ENCODE measurements at regions not wholly inside any gene's neighbourhood (a gene's known extent, or its start where the extent isn't known, plus 50 kb on each side); places are given as distances from the start of the nearest gene placed in this dataset.

DNA sequence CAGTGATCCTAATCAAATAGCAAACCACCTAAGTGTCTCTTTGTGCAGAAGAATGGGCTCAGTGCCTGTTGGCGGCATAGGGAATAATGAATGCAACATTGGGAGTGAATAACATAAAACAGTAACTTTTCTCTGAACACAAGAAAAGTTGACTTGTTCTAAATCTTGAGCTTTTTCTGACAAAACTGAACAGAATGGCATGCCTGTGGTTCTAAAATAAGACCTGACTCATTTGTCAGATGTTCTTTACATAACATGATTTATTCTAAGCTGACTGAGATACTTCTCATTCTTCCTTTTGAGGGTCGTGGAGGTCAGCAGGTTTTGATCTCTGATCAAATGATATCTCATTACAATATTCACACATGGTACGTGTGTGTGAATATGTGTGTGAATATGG lies 165.4 kb upstream of the WDR1 start:
- H3K4me1 Mint-ChIP-seq (ENCODE audit: unreplicated experiment), result no peaks in the 10 kb centered on the region
- H3K9me3 Mint-ChIP-seq (ENCODE audit: unreplicated experiment), result no peaks in the 10 kb centered on the region
- H3K36me3 Mint-ChIP-seq (ENCODE audit: unreplicated experiment), result no peaks in the 10 kb centered on the region
- no peak for DNase-seq (ENCODE audit: extremely low spot score, unreplicated experiment)
- no peak overlapping the region for H3K4me3 Mint-ChIP-seq (ENCODE audit: unreplicated experiment)
- no peaks in the 10 kb centered on the region for H3K27me3 Mint-ChIP-seq (ENCODE audit: unreplicated experiment)
- no peak overlapping the region for H3K27ac Mint-ChIP-seq (ENCODE audit: unreplicated experiment)
- TF ChIP-seq, protein P1, sequence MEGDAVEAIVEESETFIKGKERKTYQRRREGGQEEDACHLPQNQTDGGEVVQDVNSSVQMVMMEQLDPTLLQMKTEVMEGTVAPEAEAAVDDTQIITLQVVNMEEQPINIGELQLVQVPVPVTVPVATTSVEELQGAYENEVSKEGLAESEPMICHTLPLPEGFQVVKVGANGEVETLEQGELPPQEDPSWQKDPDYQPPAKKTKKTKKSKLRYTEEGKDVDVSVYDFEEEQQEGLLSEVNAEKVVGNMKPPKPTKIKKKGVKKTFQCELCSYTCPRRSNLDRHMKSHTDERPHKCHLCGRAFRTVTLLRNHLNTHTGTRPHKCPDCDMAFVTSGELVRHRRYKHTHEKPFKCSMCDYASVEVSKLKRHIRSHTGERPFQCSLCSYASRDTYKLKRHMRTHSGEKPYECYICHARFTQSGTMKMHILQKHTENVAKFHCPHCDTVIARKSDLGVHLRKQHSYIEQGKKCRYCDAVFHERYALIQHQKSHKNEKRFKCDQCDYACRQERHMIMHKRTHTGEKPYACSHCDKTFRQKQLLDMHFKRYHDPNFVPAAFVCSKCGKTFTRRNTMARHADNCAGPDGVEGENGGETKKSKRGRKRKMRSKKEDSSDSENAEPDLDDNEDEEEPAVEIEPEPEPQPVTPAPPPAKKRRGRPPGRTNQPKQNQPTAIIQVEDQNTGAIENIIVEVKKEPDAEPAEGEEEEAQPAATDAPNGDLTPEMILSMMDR (IDR thresholded peaks at IDR 0.05), result no peak

DNA sequence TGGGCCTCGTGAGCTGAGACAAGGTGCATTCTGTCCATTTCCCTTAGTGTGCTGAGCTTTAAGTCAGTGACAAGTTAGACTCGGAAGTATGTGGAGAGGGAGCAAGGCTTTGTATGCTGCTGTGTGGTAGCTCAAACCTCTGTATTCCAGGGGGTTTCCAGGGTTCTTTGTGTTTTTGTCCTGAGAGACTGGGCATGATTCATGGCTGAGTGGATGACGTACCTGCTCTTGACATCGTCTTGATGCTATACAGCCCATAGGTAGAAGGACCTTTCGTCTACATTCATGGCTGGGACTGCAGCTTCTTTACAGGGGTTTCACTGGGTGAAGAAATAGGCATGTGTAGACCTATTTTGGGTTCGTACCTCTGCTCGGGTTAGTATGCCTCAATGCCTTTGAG lies 162.7 kb upstream of the WDR1 start:
- Mint-ChIP-seq H3K9me3 (ENCODE audit: unreplicated experiment) (no peaks in the 10 kb centered on the region), H3K36me3 (ENCODE audit: unreplicated experiment) (no peaks in the 10 kb centered on the region), H3K27me3 (ENCODE audit: unreplicated experiment) (no peaks in the 10 kb centered on the region), H3K27ac (ENCODE audit: unreplicated experiment) (no peak overlapping the region), H3K4me1 (ENCODE audit: unreplicated experiment) (no peaks in the 10 kb centered on the region), H3K4me3 (ENCODE audit: unreplicated experiment) (no peak overlapping the region)
- TF ChIP-seq, protein P1 (IDR thresholded peaks at IDR 0.05), result no peak
- DNase-seq (ENCODE audit: extremely low spot score, unreplicated experiment), result no peak

DNA sequence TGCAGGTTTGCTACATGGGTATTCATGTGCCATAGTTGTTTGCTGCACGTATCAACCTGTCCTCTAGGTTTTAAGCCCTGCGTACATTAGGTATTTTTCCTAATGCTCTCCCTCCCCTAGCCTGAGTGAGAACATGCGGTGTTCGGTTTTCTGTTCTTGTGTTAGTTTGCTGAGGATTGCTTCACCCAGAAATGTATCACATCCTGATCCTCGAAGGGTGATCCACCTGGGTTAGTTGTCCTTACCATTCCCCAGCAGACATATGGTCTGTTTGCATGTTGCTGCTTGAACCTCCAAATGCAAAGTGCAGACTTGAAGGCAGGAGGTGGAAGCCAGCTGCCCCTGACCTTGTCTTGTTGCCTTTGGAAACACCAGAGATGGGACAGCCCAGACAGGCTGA lies 161.5 kb upstream of the WDR1 start:
- TF ChIP-seq, protein P1 (IDR thresholded peaks at IDR 0.05), result no peak
- Mint-ChIP-seq H3K36me3 (ENCODE audit: unreplicated experiment) (no peaks in the 10 kb centered on the region), H3K27me3 (ENCODE audit: unreplicated experiment) (no peaks in the 10 kb centered on the region), H3K4me3 (ENCODE audit: unreplicated experiment) (no peak overlapping the region), H3K9me3 (ENCODE audit: unreplicated experiment) (no peaks in the 10 kb centered on the region), H3K4me1 (ENCODE audit: unreplicated experiment) (no peaks in the 10 kb centered on the region), H3K27ac (ENCODE audit: unreplicated experiment) (no peak overlapping the region)
- no peak for DNase-seq (ENCODE audit: extremely low spot score, unreplicated experiment)

DNA sequence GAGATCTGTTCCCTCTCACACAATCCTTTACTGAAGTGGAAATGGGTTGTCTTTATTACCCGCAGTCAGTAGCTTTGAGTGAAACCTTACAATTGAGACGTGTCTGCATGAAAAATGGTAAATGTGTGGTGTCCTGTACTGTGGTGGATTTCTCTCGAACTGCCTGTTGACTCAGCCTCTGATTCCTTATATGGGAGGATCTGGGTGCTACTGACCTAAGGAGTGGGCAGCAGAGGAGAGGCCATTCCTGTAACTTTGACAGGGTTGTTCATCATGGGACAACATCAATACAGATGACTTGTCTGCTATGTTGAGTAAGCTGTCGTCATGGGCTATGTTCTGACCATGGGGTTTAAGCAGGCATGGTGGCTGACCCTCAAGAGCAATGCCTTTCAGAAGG lies 159.6 kb upstream of the WDR1 start:
- DNase-seq (ENCODE audit: extremely low spot score, unreplicated experiment), result no peak
- no peaks in the 10 kb centered on the region for H3K27me3 Mint-ChIP-seq (ENCODE audit: unreplicated experiment)
- H3K4me3 Mint-ChIP-seq (ENCODE audit: unreplicated experiment), result no peak overlapping the region
- no peaks in the 10 kb centered on the region for H3K4me1 Mint-ChIP-seq (ENCODE audit: unreplicated experiment)
- H3K36me3 Mint-ChIP-seq (ENCODE audit: unreplicated experiment), result no peaks in the 10 kb centered on the region
- TF ChIP-seq, protein P1 (IDR thresholded peaks at IDR 0.05), result no peak
- H3K27ac Mint-ChIP-seq (ENCODE audit: unreplicated experiment), result no peak overlapping the region
- H3K9me3 Mint-ChIP-seq (ENCODE audit: unreplicated experiment), result no peaks in the 10 kb centered on the region

DNA sequence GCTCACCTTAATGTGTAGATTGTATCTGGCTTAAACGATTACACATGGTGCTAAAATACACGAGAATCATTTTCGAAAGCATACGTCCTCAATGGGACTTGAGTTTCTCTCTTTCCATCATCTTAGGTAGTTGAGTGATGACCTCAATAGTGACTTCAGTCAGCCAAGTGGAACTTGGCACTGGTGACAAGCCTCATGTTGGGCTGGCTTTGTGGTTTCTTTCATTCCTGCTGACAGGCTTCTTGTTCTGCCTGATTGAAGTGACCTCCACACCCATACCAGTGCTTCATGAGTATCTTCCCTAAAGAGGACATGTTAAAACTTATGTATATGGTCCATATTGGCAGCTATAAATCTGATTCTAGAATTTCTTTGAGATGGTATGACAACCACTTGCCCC lies 159.1 kb upstream of the WDR1 start:
- TF ChIP-seq, protein P1 (IDR thresholded peaks at IDR 0.05), result no peak
- H3K36me3 Mint-ChIP-seq (ENCODE audit: unreplicated experiment), result no peaks in the 10 kb centered on the region
- H3K4me3 Mint-ChIP-seq (ENCODE audit: unreplicated experiment), result no peak overlapping the region
- no peaks in the 10 kb centered on the region for H3K27me3 Mint-ChIP-seq (ENCODE audit: unreplicated experiment)
- no peaks in the 10 kb centered on the region for H3K4me1 Mint-ChIP-seq (ENCODE audit: unreplicated experiment)
- no peak overlapping the region for H3K27ac Mint-ChIP-seq (ENCODE audit: unreplicated experiment)
- no peak for DNase-seq (ENCODE audit: extremely low spot score, unreplicated experiment)
- H3K9me3 Mint-ChIP-seq (ENCODE audit: unreplicated experiment), result no peaks in the 10 kb centered on the region
